ENCODE measurements at regions not wholly inside any gene's neighbourhood (a gene's known extent, or its start where the extent isn't known, plus 50 kb on each side); places are given as distances from the start of the nearest gene placed in this dataset.

DNA sequence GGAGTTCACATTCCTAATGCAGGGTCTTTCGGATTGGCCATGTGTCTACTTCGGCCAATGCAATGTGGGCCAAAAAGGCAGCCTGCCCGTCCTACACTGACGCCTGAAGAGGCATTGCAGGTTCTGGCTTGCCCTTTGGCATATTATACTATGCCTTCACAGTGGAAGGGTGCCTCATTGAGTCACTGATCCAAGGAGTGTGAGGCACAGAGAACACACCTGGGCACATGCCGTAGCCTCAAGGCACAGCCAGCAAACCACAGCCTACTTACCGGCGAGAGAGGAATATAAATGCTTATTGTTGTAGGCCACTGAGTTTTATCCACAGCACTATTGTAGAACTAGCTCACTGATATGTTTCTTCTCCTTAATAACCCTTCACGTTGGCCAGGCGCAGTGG is 409.6 kb downstream of the GADD45G start:
- TF ChIP-seq POLR2A (IDR thresholded peaks at IDR 0.05; ENCODE audit: low read depth, low read length) (no peak), EP300 (IDR thresholded peaks at IDR 0.05; ENCODE audit: borderline replicate concordance in 1 of 2, control insufficient read depth in 1 of 2, low read depth in 2 of 2, low read length in 2 of 2) (no peak), ATF2 (IDR thresholded peaks at IDR 0.05; ENCODE audit: low read length) (no peak), CREB1 (IDR thresholded peaks at IDR 0.05; ENCODE audit: low read depth) (no peak), RCOR1 (conservative IDR thresholded peaks at IDR 0.05; ENCODE audit: low read depth, low read length) (no peak), HDAC2 (IDR thresholded peaks at IDR 0.05) (no peak)
